SK-N-SH treated with all-trans-retinoic acid at 6 μM for 48 hours (cell line): ENCODE measurements at regions not wholly inside any gene's neighbourhood (a gene's known extent, or its start where the extent isn't known, plus 50 kb on each side); places are given as distances from the start of the nearest gene placed in this dataset.

Experiments
- ARNTL ChIP-seq: fragments of 450-650 bp; formaldehyde crosslinking; IDR thresholded peaks from 2 replicates; pipeline ENCODE4 v1.5.0; 2020; ENCODE audit warnings: low read depth, mild to moderate bottlenecking, moderate library complexity, borderline replicate concordance
- BACH2 ChIP-seq: fragments of 250-450 bp; sonication (Bioruptor Pico); IDR thresholded peaks from 2 replicates; pipeline ENCODE4 v1.9.0; 2021; ENCODE audit warnings: mild to moderate bottlenecking, borderline replicate concordance
- GLIS3 ChIP-seq: fragments of 250-450 bp; sonication (Bioruptor Pico); IDR thresholded peaks from 2 replicates; pipeline ENCODE4 v1.5.0; 2020; ENCODE audit warnings: mild to moderate bottlenecking, moderate library complexity
- SNAI2 ChIP-seq: fragments of 250-450 bp; sonication (Bioruptor Pico); IDR thresholded peaks from 2 replicates; pipeline ENCODE4 v1.5.0; 2020; ENCODE audit warnings: mild to moderate bottlenecking, moderate library complexity
- TCF4 ChIP-seq: fragments of 250-450 bp; sonication (Bioruptor Pico); IDR thresholded peaks from 2 replicates; pipeline ENCODE4 v1.8.0; 2021; ENCODE audit warnings: mild to moderate bottlenecking, moderate library complexity, borderline replicate concordance
- ZC3H10 ChIP-seq: fragments of 250-450 bp; sonication (Bioruptor Pico); IDR thresholded peaks from 2 replicates; pipeline ENCODE4 v1.5.1; 2021; ENCODE audit warnings: mild to moderate bottlenecking, moderate library complexity
- ZFP3 ChIP-seq: fragments of 250-450 bp; sonication (Bioruptor Pico); IDR thresholded peaks from 2 replicates; pipeline ENCODE4 v1.5.0; 2020; ENCODE audit warnings: mild to moderate bottlenecking, moderate library complexity
- ZFP30 ChIP-seq: fragments of 450-650 bp; formaldehyde crosslinking; IDR thresholded peaks from 2 replicates; pipeline ENCODE4 v1.5.0; 2022; ENCODE audit warnings: mild to moderate bottlenecking, moderate library complexity
- TF ChIP-seq, protein P1 (sequence below): fragments of 250-450 bp; sonication (Bioruptor Pico); IDR thresholded peaks from 2 replicates; pipeline ENCODE4 v1.8.0; 2021; ENCODE audit warnings: low read depth, mild to moderate bottlenecking, moderate library complexity, borderline replicate concordance
- TF ChIP-seq, protein P2 (sequence below): fragments of 250-450 bp; sonication (Bioruptor Pico); IDR thresholded peaks from 2 replicates; pipeline ENCODE4 v1.8.0; 2020; ENCODE audit warnings: mild to moderate bottlenecking, moderate library complexity, borderline replicate concordance
- TF ChIP-seq, protein P3 (sequence below): fragments of 250-450 bp; sonication (Bioruptor Pico); IDR thresholded peaks from 2 replicates; pipeline ENCODE4 v1.5.0; 2020; ENCODE audit warnings: mild to moderate bottlenecking, moderate library complexity

DNA sequence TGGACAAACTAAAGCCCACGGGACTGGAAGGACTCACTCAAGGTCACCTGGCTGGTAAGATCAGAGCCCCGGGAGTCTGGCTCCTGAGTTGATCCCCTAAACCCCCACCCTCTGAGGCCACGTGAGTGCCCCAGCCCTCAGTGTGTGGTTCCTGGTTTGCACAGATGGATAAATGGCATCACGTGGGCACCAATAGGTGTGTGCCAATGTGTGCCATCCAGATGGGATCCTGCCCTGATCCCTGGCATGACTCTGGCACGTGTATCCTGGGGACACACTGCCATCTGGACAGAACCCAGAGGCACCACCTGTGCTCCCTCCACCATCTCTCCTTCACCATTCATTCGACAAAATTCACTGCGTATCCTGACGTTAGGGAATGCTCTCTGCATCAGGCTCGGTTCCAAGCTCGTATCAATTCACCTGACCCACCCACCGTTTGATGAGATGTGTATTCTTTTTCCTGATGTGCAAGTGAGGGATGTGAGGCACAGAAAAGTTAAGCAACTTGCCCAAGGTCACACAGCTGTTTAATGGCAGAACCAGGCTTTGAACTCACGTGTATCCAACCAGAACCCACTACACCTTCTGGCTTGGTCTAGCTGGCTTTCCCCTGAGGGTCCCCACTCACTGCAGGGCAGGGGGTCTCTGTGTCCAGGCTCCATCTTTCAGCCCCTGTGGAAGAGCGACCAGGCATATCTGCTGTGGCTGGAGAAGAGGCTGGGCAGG, 49.8 kb upstream of the PAX7 start:
- TF ChIP-seq ZC3H10 (no peak), BACH2 (no peak), ZFP30 (CRISPR knock-in tag) (no peak), ZFP3 (CRISPR knock-in tag) (no peak), TCF4 (CRISPR knock-in tag) (no peak), SNAI2 (CRISPR knock-in tag) (no peak), GLIS3 (CRISPR knock-in tag) (no peak), ARNTL (no peak)
- TF ChIP-seq, protein P1, sequence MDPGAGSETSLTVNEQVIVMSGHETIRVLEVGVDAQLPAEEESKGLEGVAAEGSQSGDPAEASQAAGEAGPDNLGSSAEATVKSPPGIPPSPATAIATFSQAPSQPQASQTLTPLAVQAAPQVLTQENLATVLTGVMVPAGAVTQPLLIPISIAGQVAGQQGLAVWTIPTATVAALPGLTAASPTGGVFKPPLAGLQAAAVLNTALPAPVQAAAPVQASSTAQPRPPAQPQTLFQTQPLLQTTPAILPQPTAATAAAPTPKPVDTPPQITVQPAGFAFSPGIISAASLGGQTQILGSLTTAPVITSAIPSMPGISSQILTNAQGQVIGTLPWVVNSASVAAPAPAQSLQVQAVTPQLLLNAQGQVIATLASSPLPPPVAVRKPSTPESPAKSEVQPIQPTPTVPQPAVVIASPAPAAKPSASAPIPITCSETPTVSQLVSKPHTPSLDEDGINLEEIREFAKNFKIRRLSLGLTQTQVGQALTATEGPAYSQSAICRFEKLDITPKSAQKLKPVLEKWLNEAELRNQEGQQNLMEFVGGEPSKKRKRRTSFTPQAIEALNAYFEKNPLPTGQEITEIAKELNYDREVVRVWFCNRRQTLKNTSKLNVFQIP (CRISPR knock-in tag), result no peak
- TF ChIP-seq, protein P2, sequence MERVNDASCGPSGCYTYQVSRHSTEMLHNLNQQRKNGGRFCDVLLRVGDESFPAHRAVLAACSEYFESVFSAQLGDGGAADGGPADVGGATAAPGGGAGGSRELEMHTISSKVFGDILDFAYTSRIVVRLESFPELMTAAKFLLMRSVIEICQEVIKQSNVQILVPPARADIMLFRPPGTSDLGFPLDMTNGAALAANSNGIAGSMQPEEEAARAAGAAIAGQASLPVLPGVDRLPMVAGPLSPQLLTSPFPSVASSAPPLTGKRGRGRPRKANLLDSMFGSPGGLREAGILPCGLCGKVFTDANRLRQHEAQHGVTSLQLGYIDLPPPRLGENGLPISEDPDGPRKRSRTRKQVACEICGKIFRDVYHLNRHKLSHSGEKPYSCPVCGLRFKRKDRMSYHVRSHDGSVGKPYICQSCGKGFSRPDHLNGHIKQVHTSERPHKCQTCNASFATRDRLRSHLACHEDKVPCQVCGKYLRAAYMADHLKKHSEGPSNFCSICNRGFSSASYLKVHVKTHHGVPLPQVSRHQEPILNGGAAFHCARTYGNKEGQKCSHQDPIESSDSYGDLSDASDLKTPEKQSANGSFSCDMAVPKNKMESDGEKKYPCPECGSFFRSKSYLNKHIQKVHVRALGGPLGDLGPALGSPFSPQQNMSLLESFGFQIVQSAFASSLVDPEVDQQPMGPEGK (CRISPR knock-in tag), result no peak
- TF ChIP-seq, protein P3, sequence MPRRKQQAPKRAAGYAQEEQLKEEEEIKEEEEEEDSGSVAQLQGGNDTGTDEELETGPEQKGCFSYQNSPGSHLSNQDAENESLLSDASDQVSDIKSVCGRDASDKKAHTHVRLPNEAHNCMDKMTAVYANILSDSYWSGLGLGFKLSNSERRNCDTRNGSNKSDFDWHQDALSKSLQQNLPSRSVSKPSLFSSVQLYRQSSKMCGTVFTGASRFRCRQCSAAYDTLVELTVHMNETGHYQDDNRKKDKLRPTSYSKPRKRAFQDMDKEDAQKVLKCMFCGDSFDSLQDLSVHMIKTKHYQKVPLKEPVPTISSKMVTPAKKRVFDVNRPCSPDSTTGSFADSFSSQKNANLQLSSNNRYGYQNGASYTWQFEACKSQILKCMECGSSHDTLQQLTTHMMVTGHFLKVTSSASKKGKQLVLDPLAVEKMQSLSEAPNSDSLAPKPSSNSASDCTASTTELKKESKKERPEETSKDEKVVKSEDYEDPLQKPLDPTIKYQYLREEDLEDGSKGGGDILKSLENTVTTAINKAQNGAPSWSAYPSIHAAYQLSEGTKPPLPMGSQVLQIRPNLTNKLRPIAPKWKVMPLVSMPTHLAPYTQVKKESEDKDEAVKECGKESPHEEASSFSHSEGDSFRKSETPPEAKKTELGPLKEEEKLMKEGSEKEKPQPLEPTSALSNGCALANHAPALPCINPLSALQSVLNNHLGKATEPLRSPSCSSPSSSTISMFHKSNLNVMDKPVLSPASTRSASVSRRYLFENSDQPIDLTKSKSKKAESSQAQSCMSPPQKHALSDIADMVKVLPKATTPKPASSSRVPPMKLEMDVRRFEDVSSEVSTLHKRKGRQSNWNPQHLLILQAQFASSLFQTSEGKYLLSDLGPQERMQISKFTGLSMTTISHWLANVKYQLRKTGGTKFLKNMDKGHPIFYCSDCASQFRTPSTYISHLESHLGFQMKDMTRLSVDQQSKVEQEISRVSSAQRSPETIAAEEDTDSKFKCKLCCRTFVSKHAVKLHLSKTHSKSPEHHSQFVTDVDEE (CRISPR knock-in tag), result no peak
